Stimulated activated naive CD8-positive, alpha-beta T cell treated with anti-CD3 and anti-CD28 coated beads, Interleukin-15, Interleukin-2, amounts not matched to agents 100 U/mL and 50 U/mL, for 24 hours (primary cell): ENCODE measurements at regions not wholly inside any gene's neighbourhood (a gene's known extent, or its start where the extent isn't known, plus 50 kb on each side); places are given as distances from the start of the nearest gene placed in this dataset.
"Not testable (repeated sequence)": the region's sequence is repeated elsewhere in the genome, so short reads cannot be mapped to it uniquely, and the experiment has no call there.

Experiments
- ATAC-seq: fragments of 150-1000 bp; cut with Tn5 transposase; one replicate; pipeline ENCODE4 v1.10.0; 2021
- DNase-seq: peaks from one replicate; pipeline ENCODE4 v3.0.0; 2021

- DNase-seq, result no peak
- ATAC-seq, result no peak
Observed at GRCh38 chr13:107819071-107819470, 396.3 kb downstream of the LIG4 start.

- ATAC-seq, result no peak
- DNase-seq, result no peak
Observed at GRCh38 chr13:107817647-107818287, 397.6 kb downstream of the LIG4 start.

GRCh38 chr13:107812014-107812412 lies 403.3 kb downstream of the LIG4 start:
- ATAC-seq, result no peak
- DNase-seq, result no peak

- ATAC-seq, result no peak
Observed at GRCh38 chr13:107811233-107812013, 403.9 kb downstream of the LIG4 start.

DNA sequence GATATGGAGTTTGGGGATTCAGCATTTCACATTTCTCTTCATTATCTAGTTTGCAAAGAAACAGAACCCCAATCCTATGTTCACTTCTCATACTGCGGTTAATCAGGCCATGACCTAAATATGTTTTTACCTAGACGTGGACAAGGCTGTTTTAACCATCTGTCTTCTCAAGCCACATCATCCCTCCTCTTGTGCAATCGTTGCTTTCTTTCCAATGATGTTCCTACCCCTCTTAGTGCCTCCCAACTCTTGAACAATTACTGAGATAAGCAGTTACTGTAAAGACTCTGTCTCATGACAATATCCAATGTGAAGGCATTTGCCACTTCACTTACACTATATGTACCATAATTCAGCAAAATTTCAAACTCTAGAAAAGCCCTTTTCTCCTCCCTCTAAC lies 406.2 kb downstream of the LIG4 start:
- no peak for DNase-seq
- ATAC-seq, result no peak

More at GRCh38 chr13:107811233-107812013, 403.9 kb downstream of the LIG4 start:
- DNase-seq, result no peak

DNA sequence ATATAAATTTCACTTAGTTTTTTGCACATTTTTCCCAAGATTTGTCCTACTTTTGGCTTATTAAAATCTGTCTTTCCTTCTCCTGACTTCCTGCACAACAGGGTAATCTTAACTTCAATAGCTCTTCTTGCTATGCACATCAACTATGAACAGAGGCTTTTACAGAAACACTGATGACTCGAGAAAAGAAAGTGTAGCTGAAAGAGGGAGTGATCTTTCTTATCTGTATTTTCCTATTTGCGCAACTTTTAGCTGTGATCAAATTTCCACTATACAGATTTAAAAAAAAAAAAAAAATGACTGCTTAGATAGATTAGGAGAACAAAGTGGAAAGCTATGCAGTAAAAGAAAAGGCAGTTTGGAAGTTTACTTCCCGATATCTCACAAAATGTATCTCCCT lies 406.9 kb downstream of the LIG4 start:
- DNase-seq, result no peak
- ATAC-seq, result no peak

GRCh38 chr13:107807306-107808073 lies 407.8 kb downstream of the LIG4 start:
- no peak for DNase-seq

GRCh38 chr13:107806726-107807125 lies 408.6 kb downstream of the LIG4 start:
- no peak for ATAC-seq

More at GRCh38 chr13:107807306-107808073, 407.8 kb downstream of the LIG4 start:
- ATAC-seq, result no peak

DNA sequence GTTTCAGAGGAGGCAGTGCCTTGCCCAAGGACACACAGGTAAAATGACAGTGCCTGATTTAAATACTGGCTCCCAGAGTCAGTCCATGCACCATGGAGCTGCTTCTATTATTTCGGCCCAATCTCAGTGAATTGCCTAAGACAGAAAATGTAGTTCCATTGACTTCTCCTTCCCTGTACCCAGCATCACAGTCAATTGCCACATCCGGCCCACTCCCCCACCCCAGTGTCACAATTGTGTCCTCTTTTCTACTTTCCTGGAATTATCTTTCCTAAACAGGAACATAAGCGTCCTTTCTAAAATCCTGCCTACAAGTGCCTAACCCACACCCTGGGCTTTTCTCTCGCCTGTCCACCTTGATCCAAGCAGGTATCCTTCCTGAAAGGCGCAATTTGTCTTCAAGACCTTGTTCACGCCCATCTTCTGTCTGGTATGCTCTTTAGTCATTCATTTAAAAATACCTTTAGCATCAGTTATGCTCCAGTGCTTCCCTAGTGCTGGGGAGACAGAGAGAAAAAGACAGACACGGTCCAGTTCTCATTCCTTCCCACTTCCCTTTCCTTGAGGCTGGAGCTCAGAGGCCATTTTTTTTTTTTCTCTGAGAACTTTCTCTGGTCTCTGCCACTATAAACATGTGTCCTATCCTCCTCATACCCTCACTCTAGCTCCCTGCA lies 411.4 kb downstream of the LIG4 start:
- no peak for ATAC-seq

More at GRCh38 chr13:107806726-107807125, 408.6 kb downstream of the LIG4 start:
- DNase-seq, result no peak

DNA sequence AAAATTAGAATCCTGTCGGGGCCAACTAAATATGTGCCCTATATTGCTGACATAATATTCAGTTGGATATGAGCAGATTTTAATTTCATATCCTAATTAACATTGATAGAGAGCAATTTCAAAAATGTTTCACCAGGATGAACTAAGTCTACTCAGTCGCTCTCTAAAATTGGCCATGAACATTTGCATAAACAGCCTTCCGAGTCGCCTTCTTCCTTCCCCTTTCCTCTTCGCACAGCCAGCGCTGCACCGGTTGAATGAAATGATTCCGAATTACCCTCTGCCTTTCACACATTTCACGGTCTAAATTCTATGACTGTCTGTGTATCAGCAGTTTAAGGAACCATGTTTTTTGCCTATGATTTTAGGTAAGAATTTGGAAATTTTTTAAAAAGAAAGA lies 413.7 kb downstream of the LIG4 start:
- DNase-seq (no peak), ATAC-seq (no peak)

More for the DNA sequence above, 411.4 kb downstream of the LIG4 start:
- no peak for DNase-seq

DNA sequence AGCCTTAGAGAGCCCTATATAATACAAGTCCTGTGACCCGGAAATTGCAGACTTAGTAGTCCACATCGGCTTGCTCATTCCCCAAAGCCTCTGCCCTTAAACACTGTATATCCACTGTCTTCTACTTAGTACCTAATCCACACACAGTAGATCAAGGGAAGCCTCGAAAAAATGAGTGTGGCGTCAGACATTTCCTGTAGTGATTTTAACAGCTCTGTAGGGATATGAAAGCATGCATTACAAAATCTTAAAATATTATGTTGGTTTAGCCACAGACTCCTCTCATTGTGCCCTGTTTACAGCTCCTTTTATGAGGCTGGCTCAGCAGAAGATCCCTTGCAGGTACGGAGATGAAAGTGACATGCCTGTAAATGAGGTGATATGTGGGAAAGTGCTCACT lies 416.3 kb downstream of the LIG4 start:
- no peak for ATAC-seq

DNA sequence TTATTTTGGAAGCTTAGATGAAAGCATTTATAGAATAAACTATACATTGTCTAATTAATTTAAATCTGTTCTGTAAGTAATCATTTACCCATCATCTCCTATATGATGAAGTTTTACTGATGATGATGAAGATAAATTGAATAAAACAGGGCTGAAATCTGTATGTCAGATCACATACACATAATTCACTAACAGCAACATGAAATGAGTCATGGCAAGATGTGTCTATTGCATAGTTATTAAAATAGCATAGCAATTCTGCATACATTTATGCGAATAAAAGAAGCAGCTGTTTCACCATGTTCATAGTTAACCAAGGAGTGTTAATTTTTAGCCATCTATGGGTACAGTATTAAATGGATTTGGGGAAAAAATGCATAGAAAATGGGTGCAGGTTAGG lies 424.9 kb downstream of the LIG4 start:
- ATAC-seq (no peak), DNase-seq (no peak)

More for the DNA sequence above, 416.3 kb downstream of the LIG4 start:
- no peak for DNase-seq

GRCh38 chr13:107788464-107789165 lies 426.7 kb downstream of the LIG4 start:
- no peak for ATAC-seq
- no peak for DNase-seq

DNA sequence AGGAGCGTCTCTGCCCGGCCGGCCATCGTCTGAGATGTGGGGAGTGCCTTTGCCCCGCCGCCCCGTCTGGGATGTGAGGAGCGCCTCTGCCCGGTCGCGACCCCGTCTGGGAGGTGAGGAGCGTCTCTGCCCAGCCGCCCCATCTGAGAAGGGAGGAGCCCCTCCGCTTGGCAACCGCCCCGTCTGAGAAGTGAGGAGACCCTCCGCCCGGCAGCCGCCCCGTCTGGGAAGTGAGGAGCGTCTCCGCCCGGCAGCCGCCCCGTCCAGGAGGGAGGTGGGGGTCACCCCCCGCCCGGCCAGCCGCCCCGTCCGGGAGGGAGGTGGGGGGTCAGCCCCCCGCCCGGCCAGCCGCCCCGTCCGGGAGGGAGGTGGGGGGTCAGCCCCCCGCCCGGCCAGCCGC lies 432.7 kb downstream of the LIG4 start:
- not testable (repeated sequence) for DNase-seq, ATAC-seq

GRCh38 chr13:107778094-107778493 lies 437.2 kb downstream of the LIG4 start:
- DNase-seq (no peak), ATAC-seq (no peak)

DNA sequence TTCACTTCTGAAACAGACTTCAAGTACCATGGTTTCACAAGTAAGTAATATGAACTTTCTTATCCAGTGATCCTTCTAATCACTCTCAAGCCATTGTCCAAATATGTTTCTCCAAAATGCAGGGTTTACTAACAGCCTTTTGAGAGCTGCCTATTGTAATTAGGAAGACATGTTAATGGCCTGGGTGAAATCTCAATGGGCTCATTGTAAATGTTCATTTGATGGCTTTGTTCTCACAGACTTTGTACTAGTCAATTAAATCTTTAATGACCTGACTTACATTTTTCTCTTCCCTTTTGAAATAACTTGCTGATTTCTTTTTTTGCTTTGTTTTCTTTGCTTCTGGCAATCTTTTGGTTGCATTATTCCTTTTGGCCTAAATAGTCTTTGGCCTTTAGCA lies 444.8 kb downstream of the LIG4 start:
- ATAC-seq (no peak), DNase-seq (no peak)

GRCh38 chr13:107767119-107767518 lies 448.2 kb downstream of the LIG4 start:
- ATAC-seq, result no peak

DNA sequence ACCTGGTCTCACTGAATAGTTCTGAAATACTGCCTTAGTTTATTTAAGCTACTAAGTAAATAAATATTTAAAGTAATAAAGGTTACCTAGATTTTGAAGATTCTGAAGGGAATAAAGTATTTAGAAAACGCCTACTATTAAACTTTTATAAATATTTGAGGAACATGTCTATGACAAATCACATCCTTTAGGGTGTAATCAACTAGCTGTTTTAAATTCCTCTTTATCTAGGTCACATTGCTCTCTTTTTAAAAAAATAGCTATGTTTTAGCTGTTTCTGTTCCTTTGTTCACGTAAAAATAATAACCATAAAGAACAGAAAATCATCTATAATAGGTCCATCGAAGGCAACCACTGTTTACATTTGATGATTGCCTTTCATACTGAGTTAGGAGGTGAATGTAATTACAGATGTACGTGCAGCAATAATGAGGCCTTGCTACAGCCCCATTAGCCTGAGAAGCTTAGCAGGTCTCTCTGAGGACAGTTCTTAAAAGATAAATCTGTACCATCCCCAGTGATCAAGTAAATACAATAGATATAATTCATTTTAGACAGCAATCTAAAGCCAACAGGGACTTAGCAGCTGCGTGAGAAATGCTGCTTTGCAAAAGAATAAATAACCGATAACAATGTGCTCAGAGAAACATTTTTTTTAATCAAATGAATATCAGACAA lies 449.5 kb downstream of the LIG4 start:
- DNase-seq, result no peak
- ATAC-seq, result no peak

More at GRCh38 chr13:107767119-107767518, 448.2 kb downstream of the LIG4 start:
- DNase-seq, result no peak

DNA sequence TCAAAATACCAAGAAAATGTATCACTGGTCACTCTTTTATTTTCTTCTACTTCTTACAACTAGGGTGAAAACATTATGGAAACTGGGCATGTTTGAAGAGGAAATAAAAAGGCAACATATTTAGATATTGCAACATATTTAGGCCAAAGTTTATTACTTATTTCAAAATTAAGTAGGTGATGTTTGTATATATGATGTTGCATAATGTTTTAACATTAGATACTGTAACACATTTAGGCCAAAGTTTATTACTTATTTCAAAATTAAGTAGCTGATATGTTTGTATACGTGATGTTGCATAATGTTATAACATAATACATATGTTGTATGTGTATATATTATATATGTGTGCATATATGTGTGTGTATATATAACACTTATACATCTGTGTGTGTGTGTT lies 451.3 kb downstream of the LIG4 start:
- no peak for DNase-seq
- no peak for ATAC-seq

DNA sequence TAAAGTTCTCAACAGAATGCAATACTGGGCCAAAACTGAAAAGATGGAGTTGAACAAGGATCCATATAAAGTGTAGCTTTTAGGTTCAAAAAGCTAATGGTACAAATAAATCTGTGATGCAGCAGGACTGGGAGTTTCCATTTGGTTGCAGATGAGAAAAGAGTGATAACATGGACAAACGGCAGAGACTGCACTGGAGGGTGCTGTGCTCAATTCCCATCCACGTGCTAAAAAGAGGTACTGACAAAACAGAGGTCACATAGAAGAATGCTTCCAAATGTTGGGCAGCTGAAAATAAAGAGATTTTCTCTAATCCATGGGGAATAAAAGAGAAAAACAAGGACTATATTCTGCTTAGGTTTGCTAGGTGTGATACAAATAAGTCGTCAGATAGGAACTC lies 461.6 kb downstream of the LIG4 start:
- ATAC-seq, result no peak
- DNase-seq, result no peak

- ATAC-seq, result no peak
- no peak for DNase-seq
Observed at GRCh38 chr13:107753291-107753690, 462.0 kb downstream of the LIG4 start.
